ENCODE measurements at regions not wholly inside any gene's neighbourhood (a gene's known extent, or its start where the extent isn't known, plus 50 kb on each side); places are given as distances from the start of the nearest gene placed in this dataset.

GRCh38 chr6:9657994-9658393 is 756.9 kb downstream of the TFAP2A start:
- Mint-ChIP-seq H3K36me3 (peaks cover 9% of the 10 kb centered on the region), H3K27me3 (ENCODE audit: low read depth in 2 of 2) (no peaks in the 10 kb centered on the region), H3K4me1 (no peaks in the 10 kb centered on the region), H3K4me3 (no peak overlapping the region), H3K27ac (no peak overlapping the region), H3K9me3 (peaks cover 4 to 21% of the 10 kb centered on the region in 2 donors)
- no peaks in the 10 kb centered on the region for H3K4me1 ChIP-seq (ENCODE audit: control insufficient read depth, insufficient read depth, low read length)
- intact Hi-C loops (cut with micrococcal nuclease): no loop called here
- no peaks in the 10 kb centered on the region for H3K9me3 ChIP-seq (ENCODE audit: control insufficient read depth, insufficient read depth, low read length)
- no peak for TF ChIP-seq CTCF (IDR thresholded peaks at IDR 0.05)
- no peak overlapping the region for H3K27ac ChIP-seq (ENCODE audit: low read length)
- H3K27me3 ChIP-seq (ENCODE audit: control insufficient read depth, insufficient read depth, low read length): no peaks in the 10 kb centered on the region
- ATAC-seq: no peak
- no peaks in the 10 kb centered on the region for H3K36me3 ChIP-seq (ENCODE audit: control insufficient read depth, insufficient read depth, low read length)
- DNase-seq: no peak
- 92% methylated on average over 1 of the region's 1 CpG for WGBS (ENCODE audit: insufficient coverage)
- no peak overlapping the region for H3K4me3 ChIP-seq (ENCODE audit: low read length)

DNA sequence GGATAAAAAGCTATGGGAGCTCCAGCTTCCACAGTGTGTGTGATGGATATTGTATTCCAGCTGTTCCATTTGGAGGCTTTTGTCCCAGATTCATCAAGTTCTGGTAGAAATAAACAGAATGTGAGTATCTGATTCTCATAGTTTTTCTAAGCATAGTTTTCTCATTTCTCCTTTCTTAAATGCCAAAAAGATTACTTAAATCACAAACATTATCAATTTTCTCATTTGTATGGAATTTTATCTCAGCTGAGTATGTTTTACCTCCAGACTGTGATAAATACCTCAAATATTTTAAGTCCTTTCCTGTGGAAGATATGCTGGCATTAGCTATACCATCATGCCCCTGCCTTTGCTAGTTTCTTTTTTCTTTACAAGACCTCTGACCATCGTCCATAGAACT is 767.3 kb downstream of the TFAP2A start:
- H3K27ac Mint-ChIP-seq: no peak overlapping the region
- no peaks in the 10 kb centered on the region for H3K27me3 Mint-ChIP-seq (ENCODE audit: low read depth in 2 of 2)
- H3K4me1 Mint-ChIP-seq: no peaks in the 10 kb centered on the region
- H3K27me3 ChIP-seq (ENCODE audit: control insufficient read depth, insufficient read depth, low read length): no peaks in the 10 kb centered on the region
- no peak for ATAC-seq
- H3K9me3 Mint-ChIP-seq: peaks cover 7 to 23% of the 10 kb centered on the region in 2 donors
- peaks cover 5% of the 10 kb centered on the region for H3K9me3 ChIP-seq (ENCODE audit: control insufficient read depth, insufficient read depth, low read length)
- H3K36me3 Mint-ChIP-seq: no peaks in the 10 kb centered on the region
- intact Hi-C loops (cut with micrococcal nuclease): no loop called here
- no peak overlapping the region for H3K4me3 Mint-ChIP-seq
- DNase-seq: no peak
- H3K4me3 ChIP-seq (ENCODE audit: low read length): no peak overlapping the region
- WGBS (ENCODE audit: insufficient coverage): 57% methylated on average over 1 of the region's 1 CpG
- no peak overlapping the region for H3K27ac ChIP-seq (ENCODE audit: low read length)
- TF ChIP-seq CTCF (IDR thresholded peaks at IDR 0.05): no peak
- H3K36me3 ChIP-seq (ENCODE audit: control insufficient read depth, insufficient read depth, low read length): no peaks in the 10 kb centered on the region
- no peaks in the 10 kb centered on the region for H3K4me1 ChIP-seq (ENCODE audit: control insufficient read depth, insufficient read depth, low read length)

DNA sequence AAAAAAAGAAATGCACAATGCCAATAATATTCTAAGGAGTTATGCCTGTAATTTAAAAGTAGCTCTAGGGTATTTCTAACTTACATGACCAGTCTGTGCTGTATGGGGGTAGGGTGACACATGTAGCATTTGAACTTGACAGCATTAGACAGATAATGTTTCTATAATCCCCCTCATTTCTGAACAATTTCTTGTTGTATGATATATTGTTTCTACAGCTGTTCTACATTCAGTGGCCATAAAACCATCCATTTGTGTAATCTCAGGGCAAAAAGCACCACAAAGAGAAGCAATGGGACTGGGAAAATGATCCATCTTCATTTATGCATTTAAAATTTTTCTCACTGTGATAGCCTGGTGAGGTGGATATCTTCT is 767.8 kb downstream of the TFAP2A start:
- Mint-ChIP-seq H3K27me3 (ENCODE audit: low read depth in 2 of 2) (no peaks in the 10 kb centered on the region), H3K36me3 (no peaks in the 10 kb centered on the region), H3K27ac (no peak overlapping the region), H3K4me3 (no peak overlapping the region), H3K9me3 (peaks cover 7 to 23% of the 10 kb centered on the region in 2 donors), H3K4me1 (no peaks in the 10 kb centered on the region)
- no peak for TF ChIP-seq CTCF (IDR thresholded peaks at IDR 0.05)
- Histone ChIP-seq H3K4me1 (ENCODE audit: control insufficient read depth, insufficient read depth, low read length) (no peaks in the 10 kb centered on the region), H3K9me3 (ENCODE audit: control insufficient read depth, insufficient read depth, low read length) (peaks cover 3% of the 10 kb centered on the region), H3K27me3 (ENCODE audit: control insufficient read depth, insufficient read depth, low read length) (no peaks in the 10 kb centered on the region), H3K36me3 (ENCODE audit: control insufficient read depth, insufficient read depth, low read length) (no peaks in the 10 kb centered on the region), H3K27ac (ENCODE audit: low read length) (no peak overlapping the region), H3K4me3 (ENCODE audit: low read length) (no peak overlapping the region)
- intact Hi-C loops (cut with micrococcal nuclease): no loop called here
- ATAC-seq (no peak), DNase-seq (no peak)

- DNase-seq: no peak
- ATAC-seq: no peak
- TF ChIP-seq CTCF (IDR thresholded peaks at IDR 0.05): no peak
- H3K4me1 ChIP-seq (ENCODE audit: control insufficient read depth, insufficient read depth, low read length): no peaks in the 10 kb centered on the region
- intact Hi-C loops (cut with micrococcal nuclease): no loop called here
- H3K4me3 ChIP-seq (ENCODE audit: low read length): no peak overlapping the region
- H3K9me3 ChIP-seq (ENCODE audit: control insufficient read depth, insufficient read depth, low read length): peaks cover 3% of the 10 kb centered on the region
- Mint-ChIP-seq H3K4me3 (no peak overlapping the region), H3K27ac (no peak overlapping the region), H3K36me3 (no peaks in the 10 kb centered on the region), H3K4me1 (no peaks in the 10 kb centered on the region), H3K9me3 (peaks cover 9 to 23% of the 10 kb centered on the region in 2 donors), H3K27me3 (ENCODE audit: low read depth in 2 of 2) (no peaks in the 10 kb centered on the region)
- no peaks in the 10 kb centered on the region for H3K36me3 ChIP-seq (ENCODE audit: control insufficient read depth, insufficient read depth, low read length)
- no peak overlapping the region for H3K27ac ChIP-seq (ENCODE audit: low read length)
- H3K27me3 ChIP-seq (ENCODE audit: control insufficient read depth, insufficient read depth, low read length): no peaks in the 10 kb centered on the region
- 81% methylated on average over 4 of the region's 4 CpGs for WGBS (ENCODE audit: insufficient coverage)
These were observed 768.4 kb downstream of the TFAP2A start for GRCh38 chr6:9646342-9647070.

Measured in natural killer cell (primary cell).